Fibroblast of mammary gland (primary cell): ENCODE measurements at regions not wholly inside any gene's neighbourhood (a gene's known extent, or its start where the extent isn't known, plus 50 kb on each side); places are given as distances from the start of the nearest gene placed in this dataset.

Experiments used
- DNase-seq: peaks from one replicate; pipeline ENCODE4 v3.0.0-alpha.2; 2010; ENCODE audit warnings: low read depth
- H3K4me3 ChIP-seq: 2 replicates; pipeline ENCODE4 v1.5.1; 2011; ENCODE audit warnings: low read depth, mild to moderate bottlenecking, low read length, moderate library complexity; ENCODE audit not compliant: control insufficient read depth
- TF ChIP-seq, protein P1 (sequence below): conservative IDR thresholded peaks from 2 replicates; pipeline ENCODE4 v1.5.1; 2011; ENCODE audit warnings: low read depth, low read length, inconsistent platforms; ENCODE audit not compliant: control insufficient read depth, insufficient read depth

DNA sequence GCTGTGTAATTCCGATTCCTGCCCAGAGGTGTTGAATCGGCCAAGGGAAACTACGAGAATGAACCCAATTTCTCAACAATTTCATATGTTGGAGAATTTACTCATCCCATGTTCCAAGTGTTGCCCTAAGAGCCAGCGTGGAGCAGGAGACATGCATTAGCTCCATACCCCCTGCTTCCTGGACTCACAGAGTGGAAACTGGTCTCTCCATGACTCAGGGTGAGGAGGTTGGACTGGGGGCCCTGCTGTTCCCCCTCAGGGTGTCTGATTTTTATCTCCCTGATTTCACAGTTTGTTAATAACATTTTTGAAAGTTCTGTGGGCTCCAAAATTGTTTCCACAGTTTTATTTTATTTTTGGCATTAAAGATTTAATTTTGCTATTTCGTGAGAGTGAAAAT lies 183.0 kb upstream of the SFRP2 start:
- H3K4me3 ChIP-seq = no peak overlapping the region
- DNase-seq = no peak
- TF ChIP-seq, protein P1, sequence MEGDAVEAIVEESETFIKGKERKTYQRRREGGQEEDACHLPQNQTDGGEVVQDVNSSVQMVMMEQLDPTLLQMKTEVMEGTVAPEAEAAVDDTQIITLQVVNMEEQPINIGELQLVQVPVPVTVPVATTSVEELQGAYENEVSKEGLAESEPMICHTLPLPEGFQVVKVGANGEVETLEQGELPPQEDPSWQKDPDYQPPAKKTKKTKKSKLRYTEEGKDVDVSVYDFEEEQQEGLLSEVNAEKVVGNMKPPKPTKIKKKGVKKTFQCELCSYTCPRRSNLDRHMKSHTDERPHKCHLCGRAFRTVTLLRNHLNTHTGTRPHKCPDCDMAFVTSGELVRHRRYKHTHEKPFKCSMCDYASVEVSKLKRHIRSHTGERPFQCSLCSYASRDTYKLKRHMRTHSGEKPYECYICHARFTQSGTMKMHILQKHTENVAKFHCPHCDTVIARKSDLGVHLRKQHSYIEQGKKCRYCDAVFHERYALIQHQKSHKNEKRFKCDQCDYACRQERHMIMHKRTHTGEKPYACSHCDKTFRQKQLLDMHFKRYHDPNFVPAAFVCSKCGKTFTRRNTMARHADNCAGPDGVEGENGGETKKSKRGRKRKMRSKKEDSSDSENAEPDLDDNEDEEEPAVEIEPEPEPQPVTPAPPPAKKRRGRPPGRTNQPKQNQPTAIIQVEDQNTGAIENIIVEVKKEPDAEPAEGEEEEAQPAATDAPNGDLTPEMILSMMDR = no peak

DNA sequence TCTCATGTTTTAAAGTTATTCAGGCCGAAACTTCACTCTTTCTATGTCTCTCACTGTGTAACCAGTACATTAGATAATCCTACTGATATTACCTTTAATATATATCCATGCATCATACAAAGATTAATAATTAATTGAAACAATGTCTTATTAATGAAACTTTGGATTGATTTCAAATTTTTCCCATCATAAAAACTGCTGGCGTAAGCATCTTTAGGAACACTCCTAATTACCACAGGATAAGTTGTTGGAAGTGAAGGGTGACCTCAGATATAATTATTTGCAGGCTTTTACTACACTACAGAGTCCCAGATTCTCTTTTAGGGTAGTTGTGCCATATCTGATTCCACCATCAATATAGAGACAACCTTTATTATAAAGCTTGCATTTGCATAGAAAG lies 181.3 kb upstream of the SFRP2 start:
- TF ChIP-seq, protein P1 = no peak
- no peak overlapping the region for H3K4me3 ChIP-seq
- DNase-seq = no peak

DNA sequence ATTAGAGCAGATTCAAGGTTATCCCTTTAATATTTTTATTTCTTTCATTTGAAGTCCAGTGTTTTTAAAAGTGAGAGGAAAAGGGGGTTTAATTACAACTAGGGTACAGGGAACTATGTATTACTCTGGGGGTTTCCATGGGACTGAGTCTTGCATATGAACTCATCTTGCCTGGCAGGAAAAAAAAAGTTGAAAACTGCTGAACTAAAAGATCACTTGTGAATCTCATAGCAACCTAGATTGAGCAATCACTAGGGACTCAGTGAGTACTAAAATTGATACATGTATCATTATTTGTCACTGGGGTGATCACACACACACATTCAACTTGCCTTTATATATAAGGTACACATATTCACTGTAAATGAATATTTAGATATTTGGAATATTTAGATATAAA lies 180.7 kb upstream of the SFRP2 start:
- TF ChIP-seq, protein P1 = no peak
- DNase-seq = peak; percentile 71
- H3K4me3 ChIP-seq = no peak overlapping the region

DNA sequence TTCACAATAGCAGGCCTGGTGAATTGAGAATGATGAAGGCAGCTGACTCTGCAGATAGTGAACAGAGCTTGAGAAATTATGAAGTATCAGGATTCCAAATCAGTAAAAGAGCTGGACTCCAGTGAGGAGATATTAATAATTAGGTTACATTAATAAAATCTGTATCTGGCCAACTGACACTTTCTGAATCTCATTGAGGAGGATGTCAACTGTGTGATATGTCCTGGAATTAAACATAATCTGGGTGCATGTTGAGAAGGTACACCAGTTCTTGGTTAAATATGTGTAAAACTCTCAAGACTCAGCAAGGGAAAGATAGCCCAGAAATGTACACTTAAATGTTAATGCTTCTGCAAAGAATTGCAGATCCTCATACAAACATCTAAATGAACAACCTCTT lies 177.8 kb upstream of the SFRP2 start:
- TF ChIP-seq, protein P1 = no peak
- no peak overlapping the region for H3K4me3 ChIP-seq

DNA sequence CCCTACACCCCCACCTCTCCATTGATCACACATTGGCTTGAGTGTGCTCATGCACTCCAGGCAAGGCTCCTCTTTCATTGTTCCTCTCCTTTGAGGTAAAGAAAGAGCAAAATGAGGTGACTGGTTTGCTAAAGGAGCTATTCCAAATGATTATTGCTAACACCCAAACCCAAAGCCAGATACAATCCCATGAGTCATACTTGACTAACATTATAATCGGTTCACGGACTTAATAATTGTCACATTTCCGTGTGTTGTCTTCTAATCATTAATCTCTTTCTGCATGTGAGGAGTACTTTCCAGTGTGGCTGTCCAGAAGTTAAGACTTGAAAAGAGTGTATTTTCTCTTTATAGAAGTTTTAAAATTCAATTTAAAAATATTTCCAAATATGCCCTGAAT lies 174.3 kb upstream of the SFRP2 start:
- H3K4me3 ChIP-seq = no peak overlapping the region
- TF ChIP-seq, protein P1 = no peak
- peak; percentile 33 for DNase-seq

More for the DNA sequence above, 177.8 kb upstream of the SFRP2 start:
- no peak for DNase-seq

DNA sequence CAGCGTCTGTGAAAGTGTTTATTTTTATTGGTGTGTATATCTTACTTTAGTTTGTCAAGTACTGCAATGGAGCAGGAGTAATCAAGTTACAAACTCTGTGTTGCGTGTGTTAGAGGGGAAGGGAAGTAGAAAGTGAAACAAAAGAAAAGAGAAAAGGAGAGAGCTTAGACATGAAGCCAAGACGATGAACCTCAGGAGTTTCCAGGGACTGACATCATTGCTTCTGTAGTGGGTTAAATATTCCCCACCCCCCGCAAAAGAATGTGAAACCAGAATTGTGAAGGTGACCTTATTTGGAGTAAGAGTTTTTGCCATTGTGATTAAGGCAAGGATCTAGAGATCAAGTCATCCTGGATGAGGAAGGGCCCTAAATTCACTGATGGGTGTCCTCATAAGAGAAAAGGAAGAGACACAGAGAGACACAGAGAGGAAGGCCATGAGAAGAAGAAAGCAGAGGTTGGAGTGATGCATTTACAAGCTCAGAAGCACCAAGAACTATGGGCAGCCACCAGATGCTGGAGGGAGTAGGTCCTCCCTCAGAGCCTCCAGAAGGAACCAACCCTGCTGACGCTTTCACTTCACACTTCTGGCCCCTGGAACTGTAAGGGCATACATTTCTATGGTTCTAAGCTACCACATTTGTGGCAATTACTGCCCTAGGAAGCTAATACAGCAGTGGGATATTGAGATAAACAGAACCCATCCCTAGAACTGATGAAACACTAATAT lies 173.6 kb upstream of the SFRP2 start:
- no peak overlapping the region for H3K4me3 ChIP-seq
- TF ChIP-seq, protein P1 = no peak
- DNase-seq = peak; percentile 32
